ENCODE measurements at regions not wholly inside any gene's neighbourhood (a gene's known extent, or its start where the extent isn't known, plus 50 kb on each side); places are given as distances from the start of the nearest gene placed in this dataset.

GRCh38 chr3:159829056-159829455, 159.6 kb upstream of the IL12A start:
- no peaks in the 10 kb centered on the region for H3K27me3 Mint-ChIP-seq (ENCODE audit: unreplicated experiment)
- H3K27ac Mint-ChIP-seq (ENCODE audit: unreplicated experiment) = no peak overlapping the region
- no peaks in the 10 kb centered on the region for H3K36me3 Mint-ChIP-seq (ENCODE audit: unreplicated experiment)

GRCh38 chr3:159829539-159830227, 159.0 kb upstream of the IL12A start:
- Mint-ChIP-seq H3K27me3 (ENCODE audit: unreplicated experiment) (no peaks in the 10 kb centered on the region), H3K4me3 (ENCODE audit: unreplicated experiment) (no peak overlapping the region), H3K9me3 (ENCODE audit: unreplicated experiment) (no peaks in the 10 kb centered on the region), H3K4me1 (ENCODE audit: low read depth, unreplicated experiment) (peaks cover 9% of the 10 kb centered on the region), H3K27ac (ENCODE audit: unreplicated experiment) (no peak overlapping the region), H3K36me3 (ENCODE audit: unreplicated experiment) (no peaks in the 10 kb centered on the region)
- TF ChIP-seq, protein P1, sequence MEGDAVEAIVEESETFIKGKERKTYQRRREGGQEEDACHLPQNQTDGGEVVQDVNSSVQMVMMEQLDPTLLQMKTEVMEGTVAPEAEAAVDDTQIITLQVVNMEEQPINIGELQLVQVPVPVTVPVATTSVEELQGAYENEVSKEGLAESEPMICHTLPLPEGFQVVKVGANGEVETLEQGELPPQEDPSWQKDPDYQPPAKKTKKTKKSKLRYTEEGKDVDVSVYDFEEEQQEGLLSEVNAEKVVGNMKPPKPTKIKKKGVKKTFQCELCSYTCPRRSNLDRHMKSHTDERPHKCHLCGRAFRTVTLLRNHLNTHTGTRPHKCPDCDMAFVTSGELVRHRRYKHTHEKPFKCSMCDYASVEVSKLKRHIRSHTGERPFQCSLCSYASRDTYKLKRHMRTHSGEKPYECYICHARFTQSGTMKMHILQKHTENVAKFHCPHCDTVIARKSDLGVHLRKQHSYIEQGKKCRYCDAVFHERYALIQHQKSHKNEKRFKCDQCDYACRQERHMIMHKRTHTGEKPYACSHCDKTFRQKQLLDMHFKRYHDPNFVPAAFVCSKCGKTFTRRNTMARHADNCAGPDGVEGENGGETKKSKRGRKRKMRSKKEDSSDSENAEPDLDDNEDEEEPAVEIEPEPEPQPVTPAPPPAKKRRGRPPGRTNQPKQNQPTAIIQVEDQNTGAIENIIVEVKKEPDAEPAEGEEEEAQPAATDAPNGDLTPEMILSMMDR (IDR thresholded peaks at IDR 0.05; ENCODE audit: partially characterized antibody, unreplicated experiment) = no peak
- DNase-seq = no peak

More at GRCh38 chr3:159829056-159829455, 159.6 kb upstream of the IL12A start:
- Mint-ChIP-seq H3K9me3 (ENCODE audit: unreplicated experiment) (no peaks in the 10 kb centered on the region), H3K4me3 (ENCODE audit: unreplicated experiment) (no peak overlapping the region), H3K4me1 (ENCODE audit: low read depth, unreplicated experiment) (peaks cover 11% of the 10 kb centered on the region)
- no peak for DNase-seq
- TF ChIP-seq, protein P1 (IDR thresholded peaks at IDR 0.05; ENCODE audit: partially characterized antibody, unreplicated experiment) = no peak

DNA sequence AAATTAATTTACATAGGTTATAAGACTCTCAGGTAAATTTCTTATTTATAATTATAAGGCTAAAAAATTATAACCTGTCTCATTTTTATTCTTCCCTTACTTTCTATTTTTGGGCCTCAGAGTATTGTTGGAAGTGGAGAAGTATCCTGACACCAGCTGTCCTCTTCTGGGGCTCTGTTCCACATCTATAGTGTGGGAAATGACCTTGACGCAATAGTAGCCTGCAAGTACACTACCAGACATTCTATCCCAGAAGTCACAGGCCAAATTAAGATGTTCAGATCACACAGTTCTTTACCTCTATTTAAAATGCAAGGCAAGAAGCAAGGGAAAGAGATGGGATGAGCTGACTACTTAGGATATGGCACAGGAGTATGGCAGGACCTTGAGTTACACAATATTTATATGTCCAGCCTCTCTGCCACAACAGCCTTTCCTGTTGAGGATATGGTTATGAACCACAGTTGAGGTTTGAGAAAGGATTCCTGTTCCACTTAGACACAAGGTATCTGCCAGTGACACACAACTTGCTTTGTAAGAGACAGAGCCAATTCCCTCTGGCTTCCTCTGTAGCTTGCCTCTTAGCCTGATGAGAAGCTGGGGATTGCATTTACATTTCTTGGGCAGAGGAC, 158.0 kb upstream of the IL12A start:
- H3K4me3 Mint-ChIP-seq (ENCODE audit: unreplicated experiment) = no peak overlapping the region
- peaks cover 9% of the 10 kb centered on the region for H3K4me1 Mint-ChIP-seq (ENCODE audit: low read depth, unreplicated experiment)
- H3K9me3 Mint-ChIP-seq (ENCODE audit: unreplicated experiment) = no peaks in the 10 kb centered on the region
- H3K36me3 Mint-ChIP-seq (ENCODE audit: unreplicated experiment) = no peaks in the 10 kb centered on the region
- no peak for DNase-seq
- H3K27ac Mint-ChIP-seq (ENCODE audit: unreplicated experiment) = no peak overlapping the region
- TF ChIP-seq, protein P1 (IDR thresholded peaks at IDR 0.05; ENCODE audit: partially characterized antibody, unreplicated experiment) = no peak
- no peaks in the 10 kb centered on the region for H3K27me3 Mint-ChIP-seq (ENCODE audit: unreplicated experiment)

GRCh38 chr3:159831466-159831865, 157.2 kb upstream of the IL12A start:
- H3K4me1 Mint-ChIP-seq (ENCODE audit: low read depth, unreplicated experiment) = peaks cover 14% of the 10 kb centered on the region
- H3K36me3 Mint-ChIP-seq (ENCODE audit: unreplicated experiment) = no peaks in the 10 kb centered on the region
- no peak overlapping the region for H3K27ac Mint-ChIP-seq (ENCODE audit: unreplicated experiment)
- TF ChIP-seq, protein P1 (IDR thresholded peaks at IDR 0.05; ENCODE audit: partially characterized antibody, unreplicated experiment) = no peak
- no peaks in the 10 kb centered on the region for H3K27me3 Mint-ChIP-seq (ENCODE audit: unreplicated experiment)
- H3K4me3 Mint-ChIP-seq (ENCODE audit: unreplicated experiment) = no peak overlapping the region
- H3K9me3 Mint-ChIP-seq (ENCODE audit: unreplicated experiment) = no peaks in the 10 kb centered on the region
- DNase-seq = no peak

DNA sequence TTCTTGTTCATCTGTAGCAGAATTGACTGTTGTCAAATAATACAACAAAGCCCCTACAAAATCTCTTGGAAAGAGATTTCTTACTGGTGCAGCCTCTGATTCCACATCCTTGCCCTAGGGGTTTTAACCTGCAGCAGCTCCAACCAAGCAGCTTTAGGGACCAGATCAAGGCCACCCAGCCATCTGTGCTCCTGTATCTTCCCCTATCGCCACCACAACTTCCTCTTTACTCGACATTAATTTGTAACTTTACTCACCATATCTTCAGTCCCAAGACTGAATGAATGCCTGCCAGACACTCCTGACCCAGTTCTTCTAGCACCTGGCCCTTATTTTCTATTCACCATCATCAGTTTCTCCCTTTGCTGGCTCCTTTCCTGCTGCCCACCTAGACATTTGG, 156.6 kb upstream of the IL12A start:
- H3K4me3 Mint-ChIP-seq (ENCODE audit: unreplicated experiment) = no peak overlapping the region

More for the DNA sequence above, 156.6 kb upstream of the IL12A start:
- no peak for DNase-seq
- TF ChIP-seq, protein P1 (IDR thresholded peaks at IDR 0.05; ENCODE audit: partially characterized antibody, unreplicated experiment) = no peak
- Mint-ChIP-seq H3K9me3 (ENCODE audit: unreplicated experiment) (no peaks in the 10 kb centered on the region), H3K36me3 (ENCODE audit: unreplicated experiment) (no peaks in the 10 kb centered on the region), H3K4me1 (ENCODE audit: low read depth, unreplicated experiment) (peaks cover 15% of the 10 kb centered on the region), H3K27me3 (ENCODE audit: unreplicated experiment) (no peaks in the 10 kb centered on the region), H3K27ac (ENCODE audit: unreplicated experiment) (no peak overlapping the region)
